Gastroesophageal sphincter (tissue), 4 donors: ENCODE measurements at regions not wholly inside any gene's neighbourhood (a gene's known extent, or its start where the extent isn't known, plus 50 kb on each side); places are given as distances from the start of the nearest gene placed in this dataset.

Source experiments
- ATAC-seq: fragments of 150-250 bp; one replicate; pipeline ENCODE4 v1.9.1; 2016; ENCODE audit warnings: mild to moderate bottlenecking, moderate library complexity
- H3K27ac ChIP-seq, 4 donors: fragments of 200-600 bp; sonication (generic) in 3 of 4; 1 replicate in 3 of 4; 2 replicates in 1 of 4; pipeline ENCODE4 v1.5.1; 2016 to 2019
- H3K27me3 ChIP-seq: fragments of 200-600 bp; sonication (generic); one replicate; pipeline ENCODE4 v1.5.1; 2019
- H3K36me3 ChIP-seq, 2 donors: fragments of 200-600 bp; sonication (generic); one replicate each; pipeline ENCODE4 v1.5.1; 2019; ENCODE audit warnings: control low read depth in 1 of 2
- H3K4me1 ChIP-seq, 3 donors: fragments of 200-600 bp; sonication (generic); 1 replicate in 2 of 3; 2 replicates in 1 of 3; pipeline ENCODE4 v1.5.1; 2016 to 2019; ENCODE audit warnings: control low read depth in 2 of 3
- H3K4me3 ChIP-seq, 2 donors: fragments of 200-600 bp; sonication (generic); one replicate each; pipeline ENCODE4 v1.5.1; 2019; ENCODE audit warnings: mild to moderate bottlenecking in 1 of 2, moderate library complexity in 1 of 2
- H3K9me3 ChIP-seq, 3 donors: fragments of 200-600 bp; sonication (generic); one replicate each; pipeline ENCODE4 v1.5.1; 2017 to 2019; ENCODE audit warnings: control low read depth in 2 of 3
- CTCF ChIP-seq, 4 experiments: fragments of 200-600 bp in 2 of 4; fragments of 450-650 bp in 2 of 4; sonication (generic) in 1 of 4; IDR thresholded peaks; one replicate each; pipeline ENCODE4 v1.5.1; 2017 to 2019; ENCODE audit warnings: antibody characterized with exemption in 4 of 4, mild to moderate bottlenecking in 2 of 4, moderate library complexity in 2 of 4
- EP300 ChIP-seq: sonication (generic); formaldehyde crosslinking; IDR thresholded peaks from one replicate; pipeline ENCODE4 v1.6.1; 2017; ENCODE audit warnings: antibody characterized with exemption, mild to moderate bottlenecking
- POLR2A ChIP-seq, 2 donors: fragments of 450-650 bp; IDR thresholded peaks; one replicate each; pipeline ENCODE4 v1.6.1; 2017; ENCODE audit warnings: antibody characterized with exemption in 2 of 2, mild to moderate bottlenecking in 2 of 2, moderate library complexity in 1 of 2
- POLR2AphosphoS5 ChIP-seq: sonication (generic); formaldehyde crosslinking; IDR thresholded peaks from one replicate; pipeline ENCODE4 v1.6.1; 2017; ENCODE audit warnings: antibody characterized with exemption
- WGBS, 2 donors: methylation state at CpG; one replicate each; pipeline ENCODE4 v1.1.5; 2018; ENCODE audit warnings: low coverage in 1 of 2; 5-methylcytosine and 5-hydroxymethylcytosine counted together

DNA sequence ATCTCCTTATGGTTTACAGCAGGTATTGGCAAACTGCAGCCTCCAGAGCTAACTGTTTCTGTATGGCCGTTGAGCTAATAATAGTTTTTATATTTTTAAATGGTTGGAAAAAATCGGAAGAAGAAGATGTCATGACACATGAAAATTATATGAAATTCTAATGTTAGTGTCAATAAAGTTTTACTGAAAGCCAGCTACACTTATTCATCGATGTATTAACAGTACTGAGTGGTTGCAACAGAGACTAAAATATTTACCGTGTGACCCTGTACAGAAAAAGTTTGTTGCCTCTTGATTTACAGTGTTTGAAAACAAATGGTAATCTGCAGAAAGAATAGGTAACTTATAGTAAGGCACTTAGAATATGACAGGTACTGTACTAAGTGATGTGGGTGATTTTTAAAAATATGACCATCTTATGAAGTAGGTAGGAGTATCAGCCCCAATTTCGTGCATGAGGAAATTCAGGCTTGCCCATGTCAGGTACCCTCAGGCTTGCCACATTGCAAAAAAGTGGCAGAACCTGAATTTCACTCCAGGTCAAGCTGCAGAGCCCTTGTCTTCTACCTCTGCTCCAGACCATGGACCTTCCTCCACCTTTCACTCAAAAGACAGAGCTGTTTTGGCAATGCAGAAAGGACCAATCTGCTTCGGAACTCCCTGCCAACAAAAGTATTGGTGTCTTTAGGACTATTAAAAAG lies 311.9 kb upstream of the RUNX1 start:
- Histone ChIP-seq H3K27ac (no peak overlapping the region), H3K4me1 (no peaks in the 10 kb centered on the region), H3K36me3 (no peaks in the 10 kb centered on the region), H3K4me3 (no peak overlapping the region), H3K27me3 (no peaks in the 10 kb centered on the region), H3K9me3 (no peaks in the 10 kb centered on the region)
- WGBS, 2 donors: 66 to 84% methylated on average over 6 of the region's 6 CpGs
- TF ChIP-seq EP300 (no peak), POLR2AphosphoS5 (no peak), CTCF (IDR thresholded peaks at IDR 0.05) (no peak), POLR2A (IDR thresholded peaks at IDR 0.05) (no peak)
- ATAC-seq: no peak

DNA sequence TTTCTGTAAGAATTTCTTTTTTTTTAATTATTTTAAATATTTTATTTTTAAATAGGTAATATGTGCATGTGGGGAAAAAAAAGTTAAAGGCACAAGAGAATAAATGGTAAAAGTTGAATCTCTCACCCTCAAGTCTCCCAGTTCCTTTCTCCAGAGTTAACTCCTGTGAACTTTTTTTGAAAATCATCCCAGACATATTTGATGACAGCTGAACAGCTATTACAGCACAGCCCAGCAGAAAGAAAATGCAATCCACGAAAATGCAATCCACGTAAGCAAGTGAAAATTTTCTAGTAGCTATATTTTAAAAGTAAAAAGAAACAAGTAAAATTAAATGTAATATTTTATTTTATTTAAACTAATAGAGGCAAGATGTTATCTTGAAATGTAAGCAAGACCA lies 310.0 kb upstream of the RUNX1 start:
- no peak for ATAC-seq
- Histone ChIP-seq H3K27ac (no peak overlapping the region), H3K9me3 (no peaks in the 10 kb centered on the region), H3K27me3 (no peaks in the 10 kb centered on the region), H3K4me3 (no peak overlapping the region), H3K36me3 (no peaks in the 10 kb centered on the region), H3K4me1 (no peaks in the 10 kb centered on the region)
- no peak for TF ChIP-seq POLR2AphosphoS5
- TF ChIP-seq EP300: no peak
- TF ChIP-seq CTCF (IDR thresholded peaks at IDR 0.05): no peak
- no peak for TF ChIP-seq POLR2A (IDR thresholded peaks at IDR 0.05)
- 40 to 67% methylated on average over 2 of the region's 2 CpGs for WGBS, 2 donors

- TF ChIP-seq CTCF (IDR thresholded peaks at IDR 0.05) (no peak), EP300 (no peak), POLR2A (IDR thresholded peaks at IDR 0.05) (no peak), POLR2AphosphoS5 (no peak)
- Histone ChIP-seq H3K36me3 (no peaks in the 10 kb centered on the region), H3K27me3 (no peaks in the 10 kb centered on the region), H3K4me3 (no peak overlapping the region), H3K9me3 (no peaks in the 10 kb centered on the region), H3K27ac (no peak overlapping the region), H3K4me1 (no peaks in the 10 kb centered on the region)
- WGBS, 2 donors: 60 to 79% methylated on average over 2 of the region's 2 CpGs
- no peak for ATAC-seq
Measured at GRCh38 chr21:35358008-35358407, 308.9 kb upstream of the RUNX1 start.

- H3K36me3 ChIP-seq: no peaks in the 10 kb centered on the region
- no peaks in the 10 kb centered on the region for H3K27me3 ChIP-seq
- H3K4me1 ChIP-seq: no peaks in the 10 kb centered on the region
- TF ChIP-seq EP300 (no peak), CTCF (IDR thresholded peaks at IDR 0.05) (no peak), POLR2AphosphoS5 (no peak), POLR2A (IDR thresholded peaks at IDR 0.05) (no peak)
- WGBS, 2 donors: 79 to 93% methylated on average over 3 of the region's 3 CpGs
- no peak overlapping the region for H3K4me3 ChIP-seq
- H3K27ac ChIP-seq: no peak overlapping the region
- ATAC-seq: no peak
- H3K9me3 ChIP-seq: no peaks in the 10 kb centered on the region
Measured at GRCh38 chr21:35357041-35357780, 308.1 kb upstream of the RUNX1 start.

DNA sequence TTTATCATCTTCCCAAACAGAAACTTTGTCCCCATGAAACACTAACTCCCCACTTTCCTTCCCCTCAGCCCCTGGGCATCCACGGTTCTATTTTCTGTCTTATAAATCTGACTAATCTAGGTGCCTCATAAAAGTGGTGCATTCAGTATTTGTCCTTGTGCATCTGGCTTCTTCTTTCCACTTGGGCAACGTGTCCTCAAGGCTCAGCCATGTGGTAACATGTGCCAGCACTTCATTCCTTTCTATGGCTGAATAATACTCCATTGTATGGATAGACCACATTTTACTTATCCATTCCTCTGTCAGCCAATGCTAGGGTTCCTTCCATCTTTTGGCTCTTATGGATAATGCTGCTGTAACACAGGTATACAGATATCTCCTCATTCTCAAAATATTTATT lies 305.0 kb upstream of the RUNX1 start:
- H3K4me3 ChIP-seq: no peak overlapping the region
- H3K27me3 ChIP-seq: no peaks in the 10 kb centered on the region
- TF ChIP-seq POLR2AphosphoS5: no peak
- TF ChIP-seq CTCF (IDR thresholded peaks at IDR 0.05): no peak
- TF ChIP-seq POLR2A (IDR thresholded peaks at IDR 0.05): no peak
- no peak for TF ChIP-seq EP300
- no peaks in the 10 kb centered on the region for H3K4me1 ChIP-seq
- no peaks in the 10 kb centered on the region for H3K36me3 ChIP-seq
- no peak for ATAC-seq
- no peak overlapping the region for H3K27ac ChIP-seq
- 79 to 94% methylated on average over 2 of the region's 2 CpGs for WGBS, 2 donors
- no peaks in the 10 kb centered on the region for H3K9me3 ChIP-seq
